ENCODE measurements at regions not wholly inside any gene's neighbourhood (a gene's known extent, or its start where the extent isn't known, plus 50 kb on each side); places are given as distances from the start of the nearest gene placed in this dataset.

GRCh38 chr11:90496722-90497121 lies 273.9 kb upstream of the CHORDC1 start:
- TF ChIP-seq EP300 (IDR thresholded peaks at IDR 0.05) (no peak), POLR2A (IDR thresholded peaks at IDR 0.05) (no peak), CTCF (IDR thresholded peaks at IDR 0.05) (no peak)

GRCh38 chr11:90493379-90493778 lies 270.5 kb upstream of the CHORDC1 start:
- no peak for DNase-seq
- TF ChIP-seq CTCF (IDR thresholded peaks at IDR 0.05) (no peak), POLR2A (IDR thresholded peaks at IDR 0.05) (no peak), EP300 (IDR thresholded peaks at IDR 0.05) (no peak)
- H3K4me3 ChIP-seq, result no peak overlapping the region
- H3K9me3 ChIP-seq, result no peaks in the 10 kb centered on the region
- intact Hi-C loops (cut with DNase I), result no loop called here
- H3K4me1 ChIP-seq (ENCODE audit: insufficient read depth), result no peaks in the 10 kb centered on the region
- H3K27ac ChIP-seq, result no peak overlapping the region
- no peaks in the 10 kb centered on the region for H3K27me3 ChIP-seq
- no peaks in the 10 kb centered on the region for H3K36me3 ChIP-seq

More at GRCh38 chr11:90496722-90497121, 273.9 kb upstream of the CHORDC1 start:
- Histone ChIP-seq H3K4me1 (ENCODE audit: insufficient read depth) (no peaks in the 10 kb centered on the region), H3K36me3 (no peaks in the 10 kb centered on the region), H3K4me3 (no peak overlapping the region), H3K27ac (no peak overlapping the region), H3K27me3 (no peaks in the 10 kb centered on the region), H3K9me3 (no peaks in the 10 kb centered on the region)
- intact Hi-C loops (cut with DNase I), result no loop called here
- WGBS, 3 donors, result 90 to 100% (median 97%) methylated on average over 1 of the region's 1 CpG
- no peak for DNase-seq

- Histone ChIP-seq H3K9me3 (no peaks in the 10 kb centered on the region), H3K36me3 (no peaks in the 10 kb centered on the region), H3K4me1 (ENCODE audit: insufficient read depth) (no peaks in the 10 kb centered on the region), H3K27me3 (no peaks in the 10 kb centered on the region), H3K4me3 (no peak overlapping the region), H3K27ac (no peak overlapping the region)
- no peak for DNase-seq
- 58 to 70% (median 69%) methylated on average over 2 of the region's 2 CpGs for WGBS, 3 donors
- TF ChIP-seq CTCF (IDR thresholded peaks at IDR 0.05), result no peak
- TF ChIP-seq EP300 (IDR thresholded peaks at IDR 0.05), result no peak
- TF ChIP-seq POLR2A (IDR thresholded peaks at IDR 0.05), result no peak
- intact Hi-C loops (cut with DNase I), result no loop called here
Measured at GRCh38 chr11:90491466-90491865, 268.6 kb upstream of the CHORDC1 start.

- no peaks in the 10 kb centered on the region for H3K36me3 ChIP-seq
- intact Hi-C loops (cut with DNase I), result no loop called here
- no peaks in the 10 kb centered on the region for H3K27me3 ChIP-seq
- WGBS, 3 donors, result 46 to 56% (median 48%) methylated on average over 2 of the region's 2 CpGs
- TF ChIP-seq CTCF (IDR thresholded peaks at IDR 0.05) (no peak), POLR2A (IDR thresholded peaks at IDR 0.05) (no peak), EP300 (IDR thresholded peaks at IDR 0.05) (no peak)
- no peaks in the 10 kb centered on the region for H3K9me3 ChIP-seq
- DNase-seq, result no peak
- H3K27ac ChIP-seq, result no peak overlapping the region
- H3K4me3 ChIP-seq, result no peak overlapping the region
- H3K4me1 ChIP-seq (ENCODE audit: insufficient read depth), result no peaks in the 10 kb centered on the region
Measured at GRCh38 chr11:90476442-90477007, 253.7 kb upstream of the CHORDC1 start.

All from ovary (tissue), 7 donors.